GOT3 (cell line): ENCODE measurements at regions not wholly inside any gene's neighbourhood (a gene's known extent, or its start where the extent isn't known, plus 50 kb on each side); places are given as distances from the start of the nearest gene placed in this dataset.

Experiments
- DNase-seq: peaks from one replicate; lab custom pipeline; 2025; ENCODE audit warnings: mixed read lengths; lab: John Stamatoyannopoulos, UW

GRCh38 chr5:8393240-8393639, 524.3 kb downstream of the MTRR start:
- no peak for DNase-seq

GRCh38 chr5:8394965-8395364, 526.0 kb downstream of the MTRR start:
- DNase-seq, result no peak

- DNase-seq, result no peak
These were observed 527.3 kb downstream of the MTRR start for GRCh38 chr5:8396246-8396645.

- no peak for DNase-seq
These were observed 527.8 kb downstream of the MTRR start for GRCh38 chr5:8396756-8397155.

- DNase-seq, result no peak
These were observed 530.5 kb downstream of the MTRR start for GRCh38 chr5:8399471-8399870.

- DNase-seq, result no peak
These were observed 539.3 kb downstream of the MTRR start for GRCh38 chr5:8408258-8408657.

- no peak for DNase-seq
These were observed 541.7 kb downstream of the MTRR start for GRCh38 chr5:8410618-8411017.

- DNase-seq, result no peak
These were observed 545.0 kb downstream of the MTRR start for GRCh38 chr5:8413975-8414374.

GRCh38 chr5:8417316-8418048, 548.5 kb downstream of the MTRR start:
- no peak for DNase-seq

- no peak for DNase-seq
These were observed 549.1 kb downstream of the MTRR start for GRCh38 chr5:8418049-8418426.

- no peak for DNase-seq
These were observed 561.1 kb downstream of the MTRR start for GRCh38 chr5:8429778-8430758.

GRCh38 chr5:8434501-8434900, 565.6 kb downstream of the MTRR start:
- no peak for DNase-seq

- DNase-seq, result no peak
These were observed 568.0 kb downstream of the MTRR start for GRCh38 chr5:8436924-8437323.

GRCh38 chr5:8445139-8445538, 576.2 kb downstream of the MTRR start:
- no peak for DNase-seq

- DNase-seq, result no peak
These were observed 577.2 kb downstream of the MTRR start for GRCh38 chr5:8446179-8446578.

GRCh38 chr5:8456846-8457186, 587.9 kb downstream of the MTRR start:
- no peak for DNase-seq

GRCh38 chr5:8457187-8458037, 588.5 kb downstream of the MTRR start:
- no peak for DNase-seq

GRCh38 chr5:8458038-8458383, 589.1 kb downstream of the MTRR start:
- no peak for DNase-seq

- no peak for DNase-seq
These were observed 592.6 kb downstream of the MTRR start for GRCh38 chr5:8461543-8461942.

- DNase-seq, result no peak
These were observed 593.6 kb downstream of the MTRR start for GRCh38 chr5:8462565-8462964.

GRCh38 chr5:8470489-8470888, 601.5 kb downstream of the MTRR start:
- DNase-seq, result no peak

GRCh38 chr5:8471581-8471980, 602.6 kb downstream of the MTRR start:
- DNase-seq, result no peak
